T-helper 1 cell (primary cell): ENCODE measurements at regions not wholly inside any gene's neighbourhood (a gene's known extent, or its start where the extent isn't known, plus 50 kb on each side); places are given as distances from the start of the nearest gene placed in this dataset.
"Not testable (repeated sequence)": the region's sequence is repeated elsewhere in the genome, so short reads cannot be mapped to it uniquely, and the experiment has no call there.

Experiments
- DNase-seq, 5 donors: peaks; one replicate each; pipeline ENCODE4 v3.0.0-alpha.2; 2012 to 2020

GRCh38 chr14:48697362-48697761 is 888.8 kb downstream of the RPS29 start:
- not testable (repeated sequence) for DNase-seq

GRCh38 chr14:48693793-48694192 is 892.4 kb downstream of the RPS29 start:
- no peak for DNase-seq

GRCh38 chr14:48690349-48690748 is 895.8 kb downstream of the RPS29 start:
- DNase-seq = no peak

DNA sequence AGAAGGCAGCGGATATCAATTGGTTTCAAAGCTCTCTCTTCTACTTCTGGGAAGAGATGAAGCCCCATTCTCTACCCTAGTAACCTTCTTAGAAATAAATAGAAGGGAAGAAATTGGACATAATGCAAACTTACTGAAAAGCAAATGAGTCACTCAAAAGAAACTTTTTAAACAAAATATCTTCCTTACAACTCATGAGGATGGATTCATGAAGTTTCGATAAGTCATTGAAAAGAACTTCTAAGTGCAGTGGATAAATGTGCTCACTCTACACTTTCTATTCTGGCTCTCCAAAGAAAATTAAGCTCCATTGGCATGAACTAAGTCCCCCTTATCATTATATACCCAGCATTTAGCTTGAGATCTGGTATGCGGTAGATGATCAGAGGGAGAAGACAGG is 899.5 kb downstream of the RPS29 start:
- no peak for DNase-seq

- no peak for DNase-seq
These were observed 913.7 kb downstream of the RPS29 start for GRCh38 chr14:48672506-48672905.

GRCh38 chr14:48670939-48671338 is 915.2 kb downstream of the RPS29 start:
- DNase-seq = no peak

DNA sequence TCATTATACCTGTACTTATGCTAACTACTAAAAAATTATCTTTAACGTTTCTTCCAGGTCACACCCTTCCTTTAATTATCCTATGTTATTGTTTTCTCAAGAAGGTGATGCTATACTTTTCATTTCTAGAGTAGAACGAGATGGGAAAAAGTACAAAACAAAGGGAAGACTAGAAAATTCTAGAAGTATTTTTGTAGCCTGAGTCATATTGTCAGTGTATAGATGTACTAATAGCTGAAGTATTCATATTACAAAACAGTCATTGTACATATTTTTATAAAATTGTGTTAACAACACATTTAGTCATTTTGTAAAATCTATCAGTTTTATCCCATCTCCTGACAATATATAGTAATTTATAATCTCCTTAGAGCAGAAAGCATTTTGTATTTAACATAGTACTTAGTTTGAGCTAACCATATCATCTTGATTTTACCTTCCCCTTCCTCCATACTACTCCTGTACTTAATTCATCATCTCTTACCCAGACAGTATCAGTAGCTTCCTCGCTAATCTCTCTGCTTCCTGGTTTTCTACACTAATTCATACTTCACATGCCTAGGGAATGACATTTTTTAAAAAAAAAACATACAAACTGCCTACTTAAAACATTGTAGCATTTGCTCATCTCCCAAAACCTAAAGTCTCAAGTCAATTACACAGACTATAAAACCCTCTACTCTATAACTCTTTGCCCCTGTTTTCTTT is 920.9 kb downstream of the RPS29 start:
- no peak for DNase-seq

- DNase-seq = no peak
These were observed 942.9 kb downstream of the RPS29 start for GRCh38 chr14:48643241-48643640.

GRCh38 chr14:48628870-48629269 is 953.5 kb upstream of the MDGA2 start:
- DNase-seq = no peak

DNA sequence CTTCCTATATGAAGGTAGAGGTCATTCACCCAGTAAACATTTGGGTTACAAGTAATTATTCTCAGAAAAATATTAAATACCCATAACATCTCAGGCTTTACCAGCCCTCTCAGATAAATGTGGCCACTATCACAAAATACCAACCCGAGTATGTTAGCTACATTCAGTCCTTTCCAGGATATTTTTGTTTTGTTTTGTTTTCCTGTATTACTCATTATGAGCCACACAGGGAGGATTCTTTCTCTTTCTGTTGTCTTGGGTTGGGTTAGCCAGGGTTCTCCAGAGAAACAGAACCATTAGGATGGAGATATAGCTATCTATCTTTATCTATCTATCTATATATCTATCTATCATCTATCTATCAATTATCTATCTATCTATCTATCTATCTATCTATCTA is 947.6 kb upstream of the MDGA2 start:
- DNase-seq = no peak

DNA sequence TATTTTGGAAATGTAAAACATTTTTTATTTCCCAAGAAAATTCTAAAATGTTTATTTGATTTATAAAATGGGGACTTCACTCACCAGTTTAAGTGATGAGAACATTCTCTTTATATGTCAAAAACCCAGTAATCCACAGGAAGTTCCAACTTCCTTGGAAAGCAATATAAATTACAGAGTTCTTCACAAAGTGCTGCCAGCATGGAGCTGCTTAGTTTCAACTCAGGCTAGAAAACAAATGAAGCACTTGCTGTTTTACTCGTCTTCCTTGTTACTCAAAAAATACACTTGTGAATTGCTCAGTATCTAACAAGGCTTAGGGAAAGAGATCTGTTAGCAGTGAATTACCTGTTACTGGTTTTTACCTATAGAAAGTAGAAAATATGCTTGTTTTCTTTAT is 942.7 kb upstream of the MDGA2 start:
- DNase-seq = no peak

DNA sequence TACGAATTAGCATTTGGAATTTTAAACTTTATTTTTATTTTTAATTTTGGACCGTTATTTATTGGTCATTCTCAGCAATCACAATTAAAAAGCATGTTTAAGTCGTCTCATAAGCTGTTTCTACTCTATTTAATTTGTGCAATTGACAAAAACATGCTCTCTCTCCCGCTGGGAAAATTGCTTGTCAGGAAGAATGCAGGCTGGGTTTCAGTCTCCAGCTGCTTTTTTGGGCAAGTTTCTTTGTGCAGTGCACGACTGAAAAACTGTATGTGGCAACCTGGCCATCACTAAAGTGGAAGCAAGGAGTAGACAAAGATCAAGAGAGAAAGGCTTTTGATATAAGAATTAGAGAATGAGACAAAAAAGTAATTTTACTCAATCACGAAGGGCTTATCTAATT is 941.5 kb upstream of the MDGA2 start:
- DNase-seq = no peak

- DNase-seq = no peak
These were observed 940.2 kb upstream of the MDGA2 start for GRCh38 chr14:48615618-48616017.

- no peak for DNase-seq
These were observed 938.6 kb upstream of the MDGA2 start for GRCh38 chr14:48614003-48614402.

GRCh38 chr14:48606960-48607359 is 931.6 kb upstream of the MDGA2 start:
- DNase-seq = not testable (repeated sequence)

GRCh38 chr14:48598458-48598857 is 923.1 kb upstream of the MDGA2 start:
- DNase-seq = no peak

DNA sequence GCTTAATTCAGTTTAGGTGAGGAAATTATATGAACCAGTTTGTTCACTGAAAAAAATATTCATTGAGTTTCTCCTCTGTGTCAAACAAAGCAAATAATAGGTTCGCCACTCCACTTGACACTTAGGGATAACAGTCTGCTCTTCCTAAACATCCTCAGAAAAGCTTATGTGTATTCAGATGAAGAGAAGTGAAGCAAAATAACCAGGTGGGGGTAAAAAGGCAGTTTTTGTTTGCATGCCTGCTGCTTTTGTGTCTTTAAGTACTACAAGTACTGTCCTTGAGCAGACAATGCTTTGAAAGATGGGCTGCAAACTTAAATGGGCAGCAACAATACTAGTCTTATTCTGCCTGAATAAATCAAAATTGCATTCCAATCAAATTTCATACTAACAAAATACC is 910.7 kb upstream of the MDGA2 start:
- no peak for DNase-seq

DNA sequence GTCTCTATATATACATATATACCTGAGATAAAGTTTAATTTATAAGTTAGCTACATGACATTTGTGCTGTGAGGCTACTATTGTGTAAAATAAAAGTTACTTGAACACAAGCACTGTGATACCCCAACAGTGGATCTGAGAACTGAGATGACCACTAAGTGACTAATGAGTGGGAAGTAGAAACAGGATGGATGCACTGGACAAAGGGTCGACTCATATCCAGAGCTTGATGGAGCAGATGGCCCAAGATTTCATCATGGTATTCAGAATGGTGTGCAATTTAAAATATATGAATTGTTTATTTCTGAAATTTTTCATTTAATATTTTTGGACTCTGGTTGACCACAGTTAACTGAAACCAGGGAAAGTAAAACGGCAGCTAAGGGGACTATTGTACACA is 908.6 kb upstream of the MDGA2 start:
- no peak for DNase-seq

DNA sequence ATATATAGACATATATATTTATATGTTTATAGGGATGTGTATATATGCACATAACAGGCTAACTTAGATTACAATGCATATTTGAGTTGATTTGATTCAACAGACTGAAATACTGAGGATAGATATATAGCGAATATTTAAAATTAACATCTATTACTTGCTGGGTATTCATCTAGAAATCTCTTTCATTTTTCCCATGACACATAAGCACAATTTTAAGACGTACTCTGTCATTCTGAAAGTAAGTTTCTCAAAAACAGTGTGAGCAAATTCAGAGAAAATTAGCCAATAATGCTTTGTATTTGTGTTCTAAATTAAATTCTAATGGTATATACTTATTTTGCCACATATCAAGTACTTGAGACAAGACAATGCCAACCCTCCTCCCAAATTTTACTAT is 907.5 kb upstream of the MDGA2 start:
- DNase-seq = no peak

DNA sequence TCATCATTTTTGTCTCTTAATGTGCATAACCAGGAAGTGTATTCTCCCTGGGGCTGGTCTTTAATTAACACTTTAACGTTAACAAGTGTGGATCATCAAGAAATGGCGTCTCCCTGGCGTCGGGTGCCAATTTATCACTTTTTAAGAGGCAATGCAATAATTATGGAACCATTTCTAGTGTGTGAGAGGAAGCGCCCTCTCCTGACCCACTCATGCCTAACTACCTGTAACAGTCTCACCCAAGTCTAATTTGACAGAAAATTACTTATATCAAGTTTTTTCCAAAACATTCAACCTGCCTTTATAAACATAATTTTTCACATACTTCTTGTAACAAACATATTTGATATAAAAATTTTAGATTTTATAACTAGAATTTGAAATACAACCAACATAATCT is 905.3 kb upstream of the MDGA2 start:
- DNase-seq = no peak

GRCh38 chr14:48575772-48576171 is 900.4 kb upstream of the MDGA2 start:
- no peak for DNase-seq

- no peak for DNase-seq
These were observed 893.3 kb upstream of the MDGA2 start for GRCh38 chr14:48568688-48569087.

DNA sequence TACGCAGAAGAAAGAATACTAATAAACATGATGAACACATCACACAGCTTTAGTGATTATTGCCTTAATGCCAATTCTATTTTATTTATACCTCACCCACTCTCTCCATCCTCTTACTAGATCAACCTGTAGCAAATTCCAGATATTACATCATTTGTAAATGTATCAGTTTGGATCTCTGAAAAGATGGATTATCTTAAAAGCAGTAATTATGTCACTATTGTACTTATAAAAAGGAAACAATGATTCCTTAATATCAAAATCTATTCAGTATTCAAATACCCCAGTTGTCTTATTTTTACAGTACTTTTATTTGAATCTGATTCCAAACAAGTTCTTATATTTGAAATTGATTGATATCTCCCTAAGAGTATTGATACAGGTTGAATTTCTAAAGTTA is 892.8 kb upstream of the MDGA2 start:
- no peak for DNase-seq

DNA sequence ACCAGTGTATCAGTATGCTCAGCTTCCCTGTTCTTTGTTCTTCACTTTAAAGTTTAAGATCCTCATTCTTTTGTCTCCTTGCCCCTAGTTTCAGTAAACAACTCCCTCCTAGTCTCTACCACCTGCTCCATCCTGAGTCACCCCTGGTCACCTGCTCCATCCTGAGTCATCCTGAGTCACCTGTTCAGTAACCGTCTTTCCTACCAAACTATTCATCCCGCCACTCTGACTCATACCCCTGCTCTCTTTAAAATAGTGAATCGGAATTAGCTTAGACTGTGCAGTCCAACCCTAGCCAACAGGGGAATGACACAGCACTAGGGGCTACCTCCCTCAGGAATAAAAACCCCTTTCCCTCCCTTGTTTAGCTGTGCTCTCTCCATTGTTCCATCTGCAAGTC is 888.1 kb upstream of the MDGA2 start:
- DNase-seq = no peak

GRCh38 chr14:48561438-48561837 is 886.0 kb upstream of the MDGA2 start:
- not testable (repeated sequence) for DNase-seq
